ENCODE measurements at regions not wholly inside any gene's neighbourhood (a gene's known extent, or its start where the extent isn't known, plus 50 kb on each side); places are given as distances from the start of the nearest gene placed in this dataset.
"Not testable (repeated sequence)": the region's sequence is repeated elsewhere in the genome, so short reads cannot be mapped to it uniquely, and the experiment has no call there.

DNA sequence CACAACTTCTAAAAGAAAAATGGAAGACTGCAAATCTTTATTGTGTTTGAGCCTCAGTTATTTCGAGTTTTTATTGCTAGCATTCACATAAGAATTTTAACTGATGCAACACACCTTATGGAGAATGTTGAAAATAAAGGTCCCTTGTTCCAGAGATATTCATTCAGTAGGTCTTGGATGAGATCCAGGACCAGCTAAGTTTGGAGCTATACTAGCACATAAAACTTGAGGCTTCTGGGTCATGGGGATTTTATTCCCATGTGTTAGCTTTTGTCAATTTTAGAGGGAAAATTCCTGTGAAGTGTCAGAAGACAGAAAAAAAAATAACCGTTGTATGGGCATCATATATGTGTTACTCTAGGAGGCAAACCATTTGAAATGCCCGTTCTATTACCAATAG is 693.2 kb upstream of the MIS18BP1 start:
- Histone ChIP-seq H2AFZ (ENCODE audit: low read depth, low read length) (no peak overlapping the region), H3K36me3 (ENCODE audit: insufficient read depth, low read length) (no peaks in the 10 kb centered on the region), H3K4me2 (ENCODE audit: low read length) (no peak overlapping the region), H3K27ac (ENCODE audit: low read depth, low read length) (no peak overlapping the region), H4K20me1 (ENCODE audit: insufficient read depth, low read length) (no peaks in the 10 kb centered on the region), H3K27me3 (ENCODE audit: insufficient read depth, low read length) (no peaks in the 10 kb centered on the region), H3K4me3 (ENCODE audit: insufficient read depth, low read depth, low read length) (no peak overlapping the region), H3K4me1 (ENCODE audit: insufficient read depth, low read length) (no peaks in the 10 kb centered on the region), H3K9ac (ENCODE audit: low read length) (no peak overlapping the region), H3K79me2 (ENCODE audit: insufficient read depth, low read length) (no peaks in the 10 kb centered on the region), H3K9me3 (ENCODE audit: insufficient read depth, low read depth, low read length) (no peaks in the 10 kb centered on the region)
- Mint-ChIP-seq H3K4me1 (ENCODE audit: low read depth, unreplicated experiment) (no peaks in the 10 kb centered on the region), H3K9me3 (ENCODE audit: unreplicated experiment) (no peaks in the 10 kb centered on the region), H3K36me3 (ENCODE audit: low read depth, unreplicated experiment) (no peaks in the 10 kb centered on the region), H3K27ac (ENCODE audit: unreplicated experiment) (no peak overlapping the region), H3K27me3 (ENCODE audit: low read depth, unreplicated experiment) (no peaks in the 10 kb centered on the region), H3K4me3 (ENCODE audit: unreplicated experiment) (no peak overlapping the region)
- FAIRE-seq = no peak
- TF ChIP-seq EZH2 (IDR thresholded peaks at IDR 0.05; ENCODE audit: insufficient read depth, low read length) (no peak), CTCF (IDR thresholded peaks at IDR 0.05; ENCODE audit: insufficient read depth, low read depth, low read length) (no peak)
- DNase-seq (ENCODE audit: low read depth) = no peak

GRCh38 chr14:45940318-45940717 is 687.3 kb upstream of the MIS18BP1 start:
- H3K4me3 Mint-ChIP-seq (ENCODE audit: unreplicated experiment) = no peak overlapping the region
- DNase-seq (ENCODE audit: low read depth) = no peak
- Histone ChIP-seq H3K4me1 (ENCODE audit: insufficient read depth, low read length) (no peaks in the 10 kb centered on the region), H3K36me3 (ENCODE audit: insufficient read depth, low read length) (no peaks in the 10 kb centered on the region), H3K9me3 (ENCODE audit: insufficient read depth, low read depth, low read length) (peaks cover 6% of the 10 kb centered on the region), H3K79me2 (ENCODE audit: insufficient read depth, low read length) (no peaks in the 10 kb centered on the region), H3K27me3 (ENCODE audit: insufficient read depth, low read length) (no peaks in the 10 kb centered on the region), H3K4me2 (ENCODE audit: low read length) (no peak overlapping the region), H4K20me1 (ENCODE audit: insufficient read depth, low read length) (no peaks in the 10 kb centered on the region), H3K27ac (ENCODE audit: low read depth, low read length) (no peak overlapping the region), H3K4me3 (ENCODE audit: insufficient read depth, low read depth, low read length) (no peak overlapping the region), H3K9ac (ENCODE audit: low read length) (no peak overlapping the region), H2AFZ (ENCODE audit: low read depth, low read length) (no peak overlapping the region)
- TF ChIP-seq CTCF (IDR thresholded peaks at IDR 0.05; ENCODE audit: insufficient read depth, low read depth, low read length) (no peak), EZH2 (IDR thresholded peaks at IDR 0.05; ENCODE audit: insufficient read depth, low read length) (no peak)
- no peaks in the 10 kb centered on the region for H3K36me3 Mint-ChIP-seq (ENCODE audit: low read depth, unreplicated experiment)
- H3K9me3 Mint-ChIP-seq (ENCODE audit: unreplicated experiment) = no peaks in the 10 kb centered on the region
- no peak for FAIRE-seq
- H3K27me3 Mint-ChIP-seq (ENCODE audit: low read depth, unreplicated experiment) = no peaks in the 10 kb centered on the region
- H3K27ac Mint-ChIP-seq (ENCODE audit: unreplicated experiment) = no peak overlapping the region
- H3K4me1 Mint-ChIP-seq (ENCODE audit: low read depth, unreplicated experiment) = no peaks in the 10 kb centered on the region

GRCh38 chr14:45939572-45939971 is 686.6 kb upstream of the MIS18BP1 start:
- DNase-seq (ENCODE audit: low read depth) = no peak
- H3K27me3 Mint-ChIP-seq (ENCODE audit: low read depth, unreplicated experiment) = no peaks in the 10 kb centered on the region
- Histone ChIP-seq H3K4me2 (ENCODE audit: low read length) (no peak overlapping the region), H3K9me3 (ENCODE audit: insufficient read depth, low read depth, low read length) (peaks cover 6% of the 10 kb centered on the region), H3K79me2 (ENCODE audit: insufficient read depth, low read length) (no peaks in the 10 kb centered on the region), H3K36me3 (ENCODE audit: insufficient read depth, low read length) (no peaks in the 10 kb centered on the region), H3K27me3 (ENCODE audit: insufficient read depth, low read length) (no peaks in the 10 kb centered on the region), H2AFZ (ENCODE audit: low read depth, low read length) (no peak overlapping the region), H3K9ac (ENCODE audit: low read length) (no peak overlapping the region), H3K27ac (ENCODE audit: low read depth, low read length) (no peak overlapping the region), H3K4me3 (ENCODE audit: insufficient read depth, low read depth, low read length) (no peak overlapping the region), H3K4me1 (ENCODE audit: insufficient read depth, low read length) (no peaks in the 10 kb centered on the region), H4K20me1 (ENCODE audit: insufficient read depth, low read length) (no peaks in the 10 kb centered on the region)
- H3K9me3 Mint-ChIP-seq (ENCODE audit: unreplicated experiment) = no peaks in the 10 kb centered on the region
- FAIRE-seq = no peak
- H3K27ac Mint-ChIP-seq (ENCODE audit: unreplicated experiment) = no peak overlapping the region
- no peaks in the 10 kb centered on the region for H3K4me1 Mint-ChIP-seq (ENCODE audit: low read depth, unreplicated experiment)
- H3K36me3 Mint-ChIP-seq (ENCODE audit: low read depth, unreplicated experiment) = no peaks in the 10 kb centered on the region
- TF ChIP-seq EZH2 (IDR thresholded peaks at IDR 0.05; ENCODE audit: insufficient read depth, low read length) (no peak), CTCF (IDR thresholded peaks at IDR 0.05; ENCODE audit: insufficient read depth, low read depth, low read length) (no peak)
- H3K4me3 Mint-ChIP-seq (ENCODE audit: unreplicated experiment) = no peak overlapping the region

DNA sequence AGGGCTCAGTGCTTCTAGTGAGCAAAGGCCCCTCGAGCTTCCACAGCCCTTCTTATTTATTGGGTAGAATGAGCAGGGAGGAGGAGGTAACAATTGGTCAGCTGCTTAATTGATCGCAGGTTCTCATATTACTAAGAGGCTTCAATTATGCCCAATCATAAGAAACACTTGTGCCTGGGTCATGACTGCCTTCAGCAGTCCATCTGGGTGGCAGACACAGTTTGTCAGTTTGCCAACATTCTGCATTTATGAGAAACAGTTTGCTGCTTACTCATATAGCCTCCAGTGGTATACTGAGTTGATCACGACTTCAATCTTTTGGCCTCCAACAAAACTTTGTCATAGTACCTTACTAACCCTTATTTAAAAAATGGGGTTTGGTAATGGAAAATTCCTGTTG is 667.0 kb upstream of the MIS18BP1 start:
- not testable (repeated sequence) for H3K4me3 ChIP-seq (ENCODE audit: insufficient read depth, low read depth, low read length); H3K36me3 ChIP-seq (ENCODE audit: insufficient read depth, low read length); H2AFZ ChIP-seq (ENCODE audit: low read depth, low read length); H3K27me3 Mint-ChIP-seq (ENCODE audit: low read depth, unreplicated experiment); H3K27ac Mint-ChIP-seq (ENCODE audit: unreplicated experiment); H3K9me3 Mint-ChIP-seq (ENCODE audit: unreplicated experiment); H3K4me1 Mint-ChIP-seq (ENCODE audit: low read depth, unreplicated experiment); H3K27me3 ChIP-seq (ENCODE audit: insufficient read depth, low read length); H3K79me2 ChIP-seq (ENCODE audit: insufficient read depth, low read length); H3K4me2 ChIP-seq (ENCODE audit: low read length); H3K36me3 Mint-ChIP-seq (ENCODE audit: low read depth, unreplicated experiment); FAIRE-seq; H4K20me1 ChIP-seq (ENCODE audit: insufficient read depth, low read length); H3K9ac ChIP-seq (ENCODE audit: low read length); H3K4me3 Mint-ChIP-seq (ENCODE audit: unreplicated experiment); DNase-seq (ENCODE audit: low read depth); H3K9me3 ChIP-seq (ENCODE audit: insufficient read depth, low read depth, low read length); H3K4me1 ChIP-seq (ENCODE audit: insufficient read depth, low read length); H3K27ac ChIP-seq (ENCODE audit: low read depth, low read length)
